Stimulated activated CD4-positive, alpha-beta T cell treated with anti-CD3 and anti-CD28 coated beads, Interleukin-15, amount 100 ng/mL, for 48 hours (primary cell): ENCODE measurements at regions not wholly inside any gene's neighbourhood (a gene's known extent, or its start where the extent isn't known, plus 50 kb on each side); places are given as distances from the start of the nearest gene placed in this dataset.

Experiments used
- DNase-seq, 2 donors: peaks; one replicate each; pipeline ENCODE4 v3.0.0-alpha.2; 2020; ENCODE audit warnings: low read depth in 2 of 2

GRCh38 chr7:42858570-42858969 lies 53.3 kb downstream of the C7orf25 start:
- DNase-seq: no peak

DNA sequence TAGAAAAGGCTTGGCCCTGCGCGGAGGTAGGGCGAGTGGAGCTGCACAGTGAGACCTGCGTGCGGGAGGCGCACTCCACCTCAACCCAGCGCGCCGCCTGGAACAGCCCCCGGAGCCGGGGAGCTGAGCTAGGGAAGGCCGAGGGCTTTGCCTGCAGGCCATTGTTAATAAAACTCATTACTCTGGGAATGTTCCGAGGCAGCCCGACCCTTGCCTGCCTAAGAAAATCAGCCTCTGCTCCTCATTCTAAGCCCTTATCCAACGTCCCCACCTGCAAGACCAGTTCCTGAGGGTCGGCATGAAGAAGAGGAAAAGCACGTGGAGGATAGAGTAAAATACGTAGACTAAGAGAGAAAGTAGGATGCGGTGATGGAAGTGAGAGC lies 55.3 kb downstream of the C7orf25 start:
- no peak for DNase-seq

DNA sequence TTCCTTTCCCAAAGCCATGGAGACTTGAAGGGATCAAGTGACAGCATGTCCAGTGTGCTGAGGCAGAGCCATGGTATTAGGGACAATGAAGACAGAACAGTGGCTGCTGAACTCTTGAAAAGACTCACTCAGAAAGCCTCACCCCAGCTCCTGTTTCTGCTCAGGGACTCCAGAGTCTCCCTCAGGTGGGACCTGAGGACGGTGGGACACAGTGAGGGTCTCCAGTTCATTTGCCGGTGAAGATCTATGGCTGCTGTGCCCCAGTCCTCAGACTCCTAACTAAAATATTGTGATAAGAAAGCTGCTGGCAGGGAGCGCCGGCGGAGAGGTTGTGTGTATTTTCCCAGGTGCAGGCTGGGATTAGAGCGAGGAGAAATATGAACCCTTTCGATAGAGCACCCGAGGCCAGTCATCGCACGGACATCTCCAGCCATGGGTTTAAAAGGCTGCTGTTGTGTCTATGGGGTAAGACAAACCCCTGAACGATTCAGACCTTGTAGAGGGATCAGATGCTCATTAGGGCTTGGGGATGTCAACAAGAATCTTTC lies 57.2 kb downstream of the C7orf25 start:
- no peak for DNase-seq

- DNase-seq: no peak
Measured at GRCh38 chr7:42852531-42852930, 59.3 kb downstream of the C7orf25 start.

GRCh38 chr7:42843205-42843800 lies 68.6 kb downstream of the C7orf25 start:
- no peak for DNase-seq

- DNase-seq: no peak
Measured at GRCh38 chr7:42834676-42835075, 77.2 kb downstream of the C7orf25 start.

- DNase-seq: no peak
Measured at GRCh38 chr7:42833411-42833810, 78.5 kb downstream of the C7orf25 start.

- no peak for DNase-seq
Measured at GRCh38 chr7:42832667-42833066, 79.2 kb downstream of the C7orf25 start.

- no peak for DNase-seq
Measured at GRCh38 chr7:42831718-42832522, 80.0 kb downstream of the C7orf25 start.

GRCh38 chr7:42831006-42831717 lies 80.7 kb downstream of the C7orf25 start:
- DNase-seq: no peak

DNA sequence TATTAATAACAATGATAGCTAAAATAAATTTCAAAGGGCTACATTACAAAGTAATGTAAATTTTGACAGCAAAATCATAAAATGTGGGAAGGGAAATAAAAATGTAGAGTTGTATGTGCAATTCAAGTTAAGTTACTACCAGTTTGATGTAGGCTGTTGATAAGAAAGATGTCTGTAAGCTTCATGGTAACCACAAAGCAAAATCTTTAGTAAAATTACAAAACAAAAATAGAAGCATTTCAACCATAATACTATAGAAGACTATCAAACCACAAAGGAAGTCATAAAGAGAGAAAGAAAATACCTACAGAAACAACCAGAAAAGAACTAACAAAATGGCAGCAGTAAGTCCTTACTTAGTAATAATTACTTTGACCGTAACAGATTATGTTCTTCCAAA lies 99.1 kb downstream of the C7orf25 start:
- no peak for DNase-seq

- no peak for DNase-seq
Measured at GRCh38 chr7:42805601-42806000, 106.3 kb downstream of the C7orf25 start.

- DNase-seq: no peak
Measured at GRCh38 chr7:42794673-42795072, 117.2 kb downstream of the C7orf25 start.

DNA sequence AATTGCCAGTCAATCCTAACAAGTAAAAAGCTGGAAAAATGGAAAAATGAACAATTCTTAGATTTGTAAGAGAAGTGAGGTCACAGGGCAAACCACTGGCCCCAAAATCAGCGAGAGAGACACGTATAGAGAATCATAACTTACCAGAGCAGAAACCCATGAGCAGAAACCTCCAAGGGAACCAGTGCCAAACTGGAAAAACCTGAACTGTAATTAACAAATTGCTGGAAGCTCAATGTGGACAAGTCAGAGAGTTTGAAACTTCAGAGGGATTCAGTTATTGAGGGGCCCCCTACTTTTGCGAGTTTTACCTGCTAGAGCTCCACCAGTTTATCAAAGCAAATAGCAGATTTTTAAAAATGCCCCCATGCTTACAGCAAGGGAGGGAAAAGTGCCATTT lies 119.0 kb downstream of the C7orf25 start:
- no peak for DNase-seq

- DNase-seq: no peak
Measured at GRCh38 chr7:42790196-42790595, 121.7 kb downstream of the C7orf25 start.

DNA sequence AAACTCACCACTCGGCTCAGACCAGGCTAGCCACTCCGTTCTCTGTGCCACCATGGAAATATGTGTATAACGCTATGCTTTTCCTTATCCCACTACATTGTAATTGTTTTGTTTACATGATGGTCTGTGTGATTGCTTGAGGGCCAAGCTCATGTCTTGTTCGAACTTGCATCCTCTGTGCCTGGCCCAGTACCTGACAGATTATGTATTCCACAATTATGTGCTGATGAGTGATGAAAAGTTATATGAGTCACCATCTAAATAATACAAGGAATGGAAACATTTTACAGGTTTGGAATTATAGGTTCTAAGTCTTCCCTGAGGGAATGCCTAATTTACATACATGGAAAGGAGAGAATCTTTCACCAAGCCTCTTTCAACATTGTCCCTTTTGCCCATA lies 137.4 kb downstream of the C7orf25 start:
- DNase-seq: no peak

DNA sequence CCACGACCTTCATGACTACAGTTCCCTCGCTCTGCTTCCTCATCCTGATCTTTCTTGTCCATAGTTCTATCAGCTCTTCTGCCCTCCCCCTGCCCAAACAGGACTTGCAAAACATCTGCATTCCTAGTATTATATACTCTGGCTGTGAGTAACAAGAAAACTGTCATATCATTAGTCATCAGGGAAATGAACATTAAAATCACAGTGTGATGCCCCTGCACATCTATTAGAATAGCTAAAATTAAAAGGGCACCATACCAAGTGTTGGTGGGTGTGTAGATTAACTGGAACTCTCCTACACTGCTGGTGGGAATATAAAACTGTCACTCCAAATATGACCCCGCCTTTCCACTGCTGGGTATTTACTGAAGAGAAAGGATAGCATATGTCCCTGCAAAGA lies 141.8 kb downstream of the C7orf25 start:
- no peak for DNase-seq

DNA sequence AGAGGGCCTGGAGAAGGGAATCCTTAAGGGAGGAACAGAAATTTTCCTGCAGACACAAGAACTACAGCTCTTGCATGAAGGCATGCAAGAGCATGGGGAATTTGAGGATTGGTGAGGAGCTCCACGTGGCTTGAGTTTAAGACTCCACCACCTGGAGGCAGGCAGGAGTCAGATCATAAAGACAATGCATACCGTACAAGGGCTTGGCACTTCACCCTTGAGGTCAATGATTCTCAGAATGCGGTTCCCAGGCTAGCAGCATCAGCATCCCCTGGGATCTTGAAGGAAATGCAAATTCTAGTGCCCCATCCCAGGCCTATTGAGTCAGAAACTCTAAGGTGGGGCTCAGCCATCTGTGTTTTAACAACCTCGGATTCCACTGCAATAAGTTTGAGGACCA lies 143.8 kb downstream of the C7orf25 start:
- no peak for DNase-seq

- no peak for DNase-seq
Measured at GRCh38 chr7:42766782-42767423, 145.0 kb downstream of the C7orf25 start.

DNA sequence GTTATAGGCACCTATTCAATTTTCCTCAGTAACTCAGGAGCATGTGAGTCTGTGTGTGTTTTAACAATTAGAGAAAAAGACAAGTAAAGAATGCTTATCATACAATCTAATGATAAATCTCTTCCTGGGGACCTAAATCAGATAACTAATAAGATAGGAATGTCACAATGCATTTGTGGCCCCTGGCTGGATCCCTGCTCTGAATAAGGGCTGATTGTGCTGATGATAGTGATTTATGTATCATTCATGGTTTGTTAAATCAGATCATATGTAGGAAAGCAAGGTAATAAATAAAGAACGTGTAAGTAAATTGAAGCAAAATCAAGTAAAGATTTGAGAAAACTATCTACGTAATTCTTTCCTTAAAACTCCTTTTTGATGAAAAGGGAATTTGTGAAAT lies 145.9 kb downstream of the C7orf25 start:
- DNase-seq: no peak

DNA sequence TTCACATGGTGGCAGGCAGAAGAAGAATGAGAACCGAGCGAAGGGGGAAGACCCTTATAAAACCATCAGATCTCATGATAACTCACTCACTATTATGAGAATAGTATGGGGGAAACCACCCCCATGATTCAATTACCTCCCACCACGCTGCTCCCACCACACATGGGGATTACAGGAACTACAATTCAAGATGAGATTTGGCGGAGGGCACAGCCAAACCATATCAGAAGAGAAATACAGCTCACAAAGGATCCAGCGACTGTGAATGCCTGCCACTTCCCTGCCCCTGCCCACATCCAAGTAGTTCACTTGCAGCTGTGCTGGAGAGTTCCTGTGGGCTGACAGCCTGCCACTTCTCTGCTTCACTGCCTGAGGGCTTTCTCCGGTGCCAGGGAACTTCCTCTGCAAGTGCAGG lies 148.7 kb downstream of the C7orf25 start:
- no peak for DNase-seq

- DNase-seq: no peak
Measured at GRCh38 chr7:42761486-42761885, 150.4 kb downstream of the C7orf25 start.
